Sciatic nerve (tissue), 2 donors: ENCODE measurements at regions not wholly inside any gene's neighbourhood (a gene's known extent, or its start where the extent isn't known, plus 50 kb on each side); places are given as distances from the start of the nearest gene placed in this dataset.
"Not testable (repeated sequence)": the region's sequence is repeated elsewhere in the genome, so short reads cannot be mapped to it uniquely, and the experiment has no call there.

ENCODE experiments used
- ATAC-seq: fragments of 200-7000 bp; cut with Tn5 transposase; one replicate; pipeline ENCODE4 v1.9.1; 2020; ENCODE audit warnings: mild to moderate bottlenecking, moderate library complexity
- DNase-seq: peaks from one replicate; pipeline ENCODE4 v3.0.0-alpha.2; 2020; ENCODE audit warnings: low spot score
- intact Hi-C: fragments of 100-400 bp; cut with DNase I; formaldehyde crosslinking; loops from one replicate; pipeline ENCODE4 v1.14.2; 2022
- donor health status: DM: no; HTN: no; CAD: no.
- donor health status: DM: no; HTN: no; CAD: no.

DNA sequence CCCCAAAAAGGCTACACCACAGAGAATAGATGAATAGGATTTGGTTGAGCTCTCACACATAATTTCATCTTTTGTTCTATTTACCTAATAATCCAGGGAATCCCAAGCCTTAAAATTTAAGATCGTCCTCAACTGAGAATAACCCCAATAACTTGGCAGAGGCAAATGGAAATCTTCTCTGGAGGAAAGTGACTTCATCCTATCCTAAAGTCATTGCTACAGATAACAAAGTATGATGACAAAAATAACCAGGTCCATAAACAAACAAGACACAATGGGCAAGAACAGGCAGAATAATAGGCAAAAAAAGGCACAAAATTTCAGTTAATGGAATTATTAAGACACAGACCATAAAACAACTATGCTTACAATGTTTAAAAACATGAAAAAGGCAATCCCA is 177.3 kb upstream of the STK26 start:
- ATAC-seq: no peak
- DNase-seq: no peak
- intact Hi-C loops: no loop called here

DNA sequence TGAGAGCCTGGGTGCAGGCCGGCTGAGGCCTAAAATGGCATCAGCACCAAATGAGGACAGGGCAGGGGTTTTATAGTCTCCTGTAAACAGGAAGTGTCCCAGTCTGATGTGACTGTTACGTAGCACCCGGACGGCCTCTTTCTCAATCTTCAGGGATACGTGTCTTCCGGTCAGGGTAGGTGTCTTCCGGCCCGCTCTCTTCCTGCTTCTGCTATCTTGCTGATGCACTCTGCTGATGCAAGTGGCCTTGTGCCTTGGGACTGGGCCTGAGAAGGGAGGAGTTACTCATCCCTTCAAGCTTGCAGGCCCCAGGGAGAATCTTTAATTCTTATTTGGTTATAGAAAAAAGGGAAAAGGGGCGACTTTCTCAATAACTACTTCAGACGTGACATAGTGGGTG is 172.1 kb upstream of the STK26 start:
- intact Hi-C loops, DNase-seq, ATAC-seq: not testable (repeated sequence)

DNA sequence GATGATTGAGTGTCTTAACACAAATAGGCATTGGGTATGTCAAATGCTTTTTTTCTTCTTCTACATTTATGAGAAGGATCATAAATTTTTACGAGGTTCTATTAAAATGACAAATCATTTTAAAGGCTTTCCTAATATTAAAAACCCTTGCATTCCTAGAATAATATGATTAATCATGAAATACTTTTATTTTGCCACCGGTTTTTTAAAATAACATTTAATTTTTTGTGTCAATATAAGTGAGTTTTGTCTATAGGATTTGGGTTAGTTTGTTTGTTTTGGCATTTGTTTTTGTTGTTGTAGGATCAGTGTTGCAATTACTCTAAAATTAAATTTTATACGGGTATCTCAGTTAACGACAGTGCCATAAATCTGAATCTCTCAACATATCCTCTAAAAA is 169.7 kb upstream of the STK26 start:
- intact Hi-C loops: no loop called here
- DNase-seq: no peak
- no peak for ATAC-seq

DNA sequence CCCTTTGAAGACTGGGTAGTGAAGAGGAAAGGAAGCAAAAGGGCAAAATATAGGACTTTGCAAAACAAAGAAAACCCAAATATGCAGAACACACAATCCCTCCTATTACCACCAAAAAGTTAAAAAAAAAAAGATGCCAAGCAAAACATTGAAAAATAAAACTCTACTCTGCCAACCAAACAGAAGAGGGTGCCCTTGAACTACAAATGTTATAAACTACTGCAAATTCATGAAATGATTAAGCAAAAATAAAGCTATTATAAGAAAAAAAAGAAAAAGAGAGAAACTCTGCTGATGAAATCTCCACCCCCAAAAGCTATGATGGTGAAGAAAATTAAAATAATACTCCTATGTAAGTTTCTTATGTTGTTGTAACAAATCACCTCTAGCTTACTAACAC is 168.5 kb upstream of the STK26 start:
- intact Hi-C loops: no loop called here
- DNase-seq (no peak), ATAC-seq (no peak)

DNA sequence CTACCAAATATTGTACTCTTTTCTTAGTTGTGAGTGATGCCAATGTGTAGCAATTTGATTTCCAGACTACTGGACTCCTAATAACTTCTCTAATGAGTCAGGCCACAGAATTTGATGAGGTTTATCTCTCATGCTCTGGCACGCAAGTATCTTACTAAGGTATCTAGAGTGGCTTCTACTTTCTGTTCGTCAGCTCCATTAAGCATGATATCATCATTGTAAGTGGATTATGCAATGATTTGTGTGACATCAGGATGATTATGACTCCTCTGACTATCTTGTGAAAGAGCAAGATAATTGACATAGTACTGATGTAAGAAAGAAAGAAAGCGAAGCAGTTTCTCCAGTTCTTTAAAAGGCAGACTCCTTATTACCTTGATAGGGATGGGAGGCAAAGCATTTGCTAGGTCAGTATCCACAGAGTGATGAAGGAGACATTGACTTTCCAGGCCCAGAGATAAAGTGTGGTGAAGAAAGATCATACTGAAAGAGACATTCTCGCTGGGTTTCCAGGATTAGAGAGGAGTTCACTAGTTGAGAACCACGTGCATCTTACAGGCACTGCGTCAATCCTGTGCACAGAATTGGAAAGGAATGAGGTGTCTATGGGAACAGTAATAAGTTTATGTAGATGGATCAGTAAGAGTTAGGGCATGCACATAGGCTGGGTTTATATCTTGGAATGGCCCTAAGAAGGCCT is 161.9 kb upstream of the STK26 start:
- ATAC-seq: no peak
- DNase-seq: no peak
- intact Hi-C loops: no loop called here

DNA sequence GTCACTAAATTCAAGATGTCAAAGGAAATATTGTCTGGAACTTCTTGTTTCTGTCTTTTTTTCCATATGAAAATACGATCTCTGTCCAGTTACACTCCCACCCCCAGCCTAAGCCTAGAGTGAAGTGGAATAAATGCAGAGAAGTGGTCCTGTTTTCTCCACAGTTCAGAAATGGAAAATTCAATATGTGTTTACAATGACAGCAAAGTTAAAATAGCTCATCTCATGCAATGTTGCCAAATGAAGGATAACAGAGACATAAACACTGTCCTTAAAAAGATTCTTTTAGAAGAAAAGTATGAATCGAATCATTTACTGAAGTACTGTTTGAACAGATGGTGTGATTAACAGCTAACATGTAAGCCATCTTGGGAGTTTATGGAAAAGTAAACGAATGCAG is 160.8 kb upstream of the STK26 start:
- DNase-seq (no peak), ATAC-seq (no peak)
- intact Hi-C loops: no loop called here

DNA sequence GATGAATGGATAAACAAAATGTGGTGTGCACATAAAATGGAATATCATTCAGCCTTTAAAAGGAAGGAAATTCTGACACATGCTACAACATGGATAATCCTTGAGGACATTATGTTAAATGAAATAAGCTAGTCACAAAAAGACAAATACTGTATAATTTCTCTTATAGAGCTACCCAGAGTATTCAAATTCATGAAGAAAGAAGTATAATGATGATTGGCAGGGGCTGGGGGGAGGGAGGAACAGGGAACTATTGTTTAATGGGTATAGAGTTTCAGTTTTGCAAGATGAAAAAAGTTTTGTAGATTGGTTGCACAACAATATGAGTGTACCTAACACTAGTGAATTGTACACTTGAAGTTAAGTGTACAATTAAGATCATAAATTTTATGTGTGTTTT is 153.9 kb upstream of the STK26 start:
- intact Hi-C loops: no loop called here
- DNase-seq (no peak), ATAC-seq (no peak)

DNA sequence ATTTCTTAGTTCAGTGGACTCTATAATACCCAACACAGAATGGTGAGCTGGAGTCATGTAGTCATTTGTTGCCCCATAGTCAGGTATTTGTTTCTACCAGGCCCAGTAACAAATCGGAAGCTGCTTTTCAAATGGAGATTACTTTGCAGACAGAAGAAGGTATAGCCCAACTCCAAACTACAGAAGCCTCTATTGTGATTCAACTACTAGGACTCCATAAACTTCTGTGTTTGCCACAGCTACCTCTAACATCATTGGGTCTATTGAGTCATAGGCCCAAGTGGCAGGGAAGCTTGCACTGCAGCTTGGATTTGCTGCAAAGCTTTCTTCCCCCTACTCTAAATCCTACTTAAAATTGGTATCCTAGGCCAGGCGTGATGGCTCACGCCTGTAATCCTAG is 148.8 kb upstream of the STK26 start:
- intact Hi-C loops: no loop called here
- ATAC-seq (no peak), DNase-seq (no peak)

DNA sequence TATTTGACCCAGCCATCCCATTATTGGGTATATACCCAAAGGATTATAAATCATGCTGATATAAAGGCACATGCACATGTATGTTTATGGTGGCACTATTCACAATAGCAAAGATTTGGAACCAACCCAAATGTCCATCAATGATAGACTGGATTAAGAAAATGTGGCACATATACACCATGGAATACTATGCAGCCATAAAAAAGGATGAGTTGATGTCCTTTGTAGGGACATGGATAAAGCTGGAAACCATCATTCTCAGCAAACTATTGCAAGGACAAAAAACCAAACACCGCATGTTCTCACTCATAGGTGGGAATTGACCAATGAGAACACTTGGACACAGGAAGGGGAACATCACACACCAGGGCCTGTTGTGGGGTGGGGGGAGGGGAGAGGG is 147.3 kb upstream of the STK26 start:
- ATAC-seq, intact Hi-C loops, DNase-seq: not testable (repeated sequence)

DNA sequence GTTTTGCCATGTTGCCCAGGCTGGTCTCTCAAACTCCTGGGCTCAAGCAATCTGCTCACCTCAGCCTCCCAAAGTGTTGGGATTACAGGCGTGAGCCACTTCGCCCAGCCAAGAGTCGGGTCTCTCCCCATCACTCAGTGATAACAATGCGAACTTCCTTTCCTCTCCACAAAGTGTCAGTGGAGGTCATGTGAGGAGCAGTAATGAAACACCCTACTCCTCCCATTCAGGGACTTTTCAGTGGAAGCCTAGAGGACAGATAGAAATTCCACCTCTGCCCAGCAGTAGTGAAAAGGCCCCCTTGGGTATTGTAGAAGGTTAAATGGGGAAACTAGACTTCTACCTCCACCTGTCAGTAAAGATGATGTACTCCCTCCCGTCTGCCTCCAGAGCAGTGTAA is 141.9 kb upstream of the STK26 start:
- ATAC-seq (no peak), DNase-seq (no peak)
- intact Hi-C loops: no loop called here

DNA sequence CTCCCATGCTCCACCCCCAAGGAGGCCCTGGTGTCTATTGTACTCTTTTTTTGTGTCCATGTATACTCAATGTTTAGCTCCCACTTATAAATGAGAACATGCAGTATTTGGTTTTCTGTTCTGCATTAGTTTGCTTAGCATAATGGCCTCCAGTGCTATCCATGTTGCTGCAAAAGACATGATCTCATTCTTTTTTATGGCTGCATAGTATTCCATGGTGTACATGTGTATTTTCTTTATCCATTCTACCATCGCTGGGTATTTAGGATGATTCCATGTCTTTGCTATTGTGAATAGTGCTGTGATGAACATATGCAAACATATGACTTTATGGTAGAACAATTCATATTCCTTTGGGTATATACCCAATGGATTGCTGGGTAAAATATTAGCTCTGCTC is 138.1 kb upstream of the STK26 start:
- not testable (repeated sequence) for ATAC-seq

DNA sequence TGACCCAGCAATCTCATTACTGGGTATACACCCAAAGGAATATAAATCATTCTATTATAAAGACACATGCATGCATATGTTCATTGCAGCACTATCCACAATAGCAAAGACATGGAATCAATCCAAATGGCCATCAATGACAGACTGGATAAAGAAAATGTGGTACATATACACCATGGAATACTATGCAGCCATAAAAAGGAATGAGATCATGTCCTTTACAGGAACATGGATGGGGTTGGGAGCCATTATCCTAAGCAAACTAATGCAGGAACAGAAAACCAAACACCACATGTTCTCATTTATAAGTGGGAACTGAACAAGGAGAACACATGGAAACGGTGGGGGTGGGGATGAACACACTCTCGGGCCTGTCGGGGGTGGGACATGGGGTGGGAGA is 129.2 kb upstream of the STK26 start:
- intact Hi-C loops, DNase-seq, ATAC-seq: not testable (repeated sequence)

More for the DNA sequence above, 138.1 kb upstream of the STK26 start:
- intact Hi-C loops, DNase-seq: not testable (repeated sequence)

DNA sequence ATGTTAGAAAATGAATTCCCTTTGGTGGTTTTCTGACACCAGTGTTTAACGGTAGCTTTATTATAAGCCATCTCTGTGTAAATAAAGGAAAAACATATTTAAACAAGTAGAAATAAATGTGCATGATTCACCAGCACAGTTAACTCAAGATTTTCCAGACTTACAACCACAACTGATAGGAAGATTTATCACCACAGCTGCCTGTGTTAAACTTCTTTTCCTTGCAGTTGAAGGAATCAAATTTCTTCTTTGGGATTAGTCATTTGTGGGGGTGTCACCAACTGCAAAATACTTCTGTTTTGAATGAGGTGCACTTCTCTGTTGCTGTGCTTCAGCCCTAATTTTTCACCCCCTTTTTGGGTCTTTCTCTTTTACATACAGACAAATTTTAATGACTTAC is 128.1 kb upstream of the STK26 start:
- no peak for DNase-seq
- no peak for ATAC-seq
- intact Hi-C loops: no loop called here

DNA sequence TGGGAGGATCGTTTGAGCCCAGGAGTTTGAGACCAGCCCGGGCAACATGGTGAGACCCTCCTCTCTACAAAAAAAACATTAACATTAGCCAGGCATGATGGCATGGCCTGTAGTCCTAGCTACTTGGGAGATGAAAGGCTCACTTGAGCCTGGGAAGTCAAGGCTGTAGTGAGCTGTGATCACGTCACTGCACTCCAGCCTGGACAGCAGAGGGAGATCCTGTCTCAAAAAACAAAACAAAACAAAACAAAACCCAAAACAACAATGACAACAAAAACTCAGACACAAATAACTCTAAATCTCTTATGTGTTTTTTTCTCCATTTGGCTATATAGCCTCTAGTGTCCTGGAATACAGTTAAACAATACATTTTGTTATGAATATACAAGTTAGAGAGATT is 127.3 kb upstream of the STK26 start:
- ATAC-seq (no peak), DNase-seq (no peak)
- intact Hi-C loops: no loop called here

DNA sequence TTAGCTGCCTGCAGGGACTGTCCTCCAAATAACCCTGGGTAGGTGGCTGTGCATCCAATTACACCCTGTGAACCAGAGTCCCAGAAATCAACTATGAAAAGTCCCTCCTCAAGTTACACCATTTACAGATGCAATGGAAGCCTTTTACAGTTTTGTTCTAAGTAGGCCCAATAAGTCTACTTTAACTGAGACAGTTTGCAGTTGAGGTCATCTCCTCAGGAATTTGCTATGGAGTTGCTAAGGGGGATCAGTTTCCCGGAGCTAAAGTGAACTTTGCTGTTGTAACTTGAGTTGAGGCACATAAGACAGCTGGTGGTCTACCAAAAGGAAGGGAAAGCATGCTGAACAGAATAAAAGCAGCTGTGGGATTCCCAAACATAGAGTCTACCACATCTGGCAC is 121.6 kb upstream of the STK26 start:
- ATAC-seq: no peak
- DNase-seq: no peak
- intact Hi-C loops: no loop called here

DNA sequence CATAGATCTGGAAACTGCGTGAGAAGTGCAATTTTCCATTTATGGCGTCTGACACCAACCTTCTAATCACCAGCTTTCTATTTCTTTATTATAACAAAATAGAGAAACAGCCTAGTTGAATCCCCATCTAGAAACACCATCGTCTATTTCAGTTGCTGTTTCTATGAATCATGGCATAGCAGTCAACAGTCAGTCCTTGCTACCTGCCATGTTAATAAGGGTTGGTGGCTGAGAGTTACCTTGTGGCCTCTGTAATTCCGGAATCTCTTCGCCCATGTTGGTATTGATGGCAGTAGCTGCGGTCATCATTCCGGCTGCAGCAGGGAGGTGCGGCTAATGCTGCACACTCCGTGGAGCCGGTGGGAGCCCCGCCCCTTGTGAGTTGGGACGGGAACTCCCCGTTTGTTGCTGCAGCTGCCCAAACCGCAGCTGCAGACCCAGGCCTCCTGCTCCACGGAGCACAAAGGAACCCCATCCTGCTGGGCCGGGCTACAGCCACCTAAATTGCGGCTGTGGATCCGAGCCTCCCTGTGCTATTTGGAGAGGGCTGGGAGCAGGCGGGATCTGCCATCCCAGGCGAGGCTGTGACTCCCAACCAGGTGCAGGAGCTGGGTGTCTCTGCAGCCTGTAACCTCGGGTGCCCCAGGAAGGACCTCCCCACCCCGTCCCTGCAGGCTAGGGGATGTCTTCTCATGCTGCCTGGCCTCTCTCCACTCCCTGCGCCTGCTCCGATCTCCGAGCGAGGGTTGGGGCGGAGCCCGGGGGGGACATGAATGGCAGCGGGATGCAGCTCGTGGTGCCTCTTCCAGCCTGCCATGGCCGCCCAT is 115.4 kb upstream of the STK26 start:
- DNase-seq (no peak), ATAC-seq (no peak)
- intact Hi-C loops: no loop called here

DNA sequence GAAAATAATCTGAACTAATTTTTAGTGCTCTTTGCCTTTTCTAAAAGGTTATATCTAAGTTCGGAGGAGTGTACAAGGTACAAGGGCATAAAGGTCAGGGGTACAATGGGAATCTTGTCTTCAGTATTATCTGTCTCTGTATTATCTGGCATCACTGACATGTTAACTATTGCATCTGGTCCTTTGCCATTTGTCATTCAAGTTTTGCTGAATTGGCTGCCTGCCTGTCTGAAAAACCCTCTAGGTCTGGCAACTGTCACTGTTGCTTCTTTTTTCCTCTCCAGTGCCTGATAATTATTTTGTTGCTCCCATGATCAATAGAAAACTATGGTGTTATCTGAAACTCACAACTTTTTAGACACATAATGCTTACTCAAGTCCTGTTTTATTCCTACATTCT is 112.5 kb upstream of the STK26 start:
- intact Hi-C loops: no loop called here
- ATAC-seq: no peak
- no peak for DNase-seq

DNA sequence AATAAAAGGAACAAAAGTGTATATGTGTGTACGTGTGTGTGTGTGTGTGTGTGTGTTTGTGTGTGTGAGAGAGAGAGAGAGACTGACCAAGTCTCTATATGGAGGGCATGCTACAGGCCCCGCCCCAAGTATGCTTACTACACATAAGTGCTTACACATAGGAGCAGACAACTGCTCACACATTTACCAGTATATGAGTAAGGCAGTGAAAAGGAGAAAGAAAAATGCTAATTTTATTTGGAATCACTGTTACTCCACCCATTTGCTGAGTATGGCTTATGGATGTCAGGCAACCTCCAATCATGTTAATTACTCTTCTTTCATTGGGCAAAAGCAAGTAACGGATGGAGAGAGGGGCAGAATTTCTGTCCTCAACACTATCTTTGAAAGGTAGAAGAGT is 107.6 kb upstream of the STK26 start:
- intact Hi-C loops: no loop called here
- ATAC-seq (no peak), DNase-seq (no peak)

DNA sequence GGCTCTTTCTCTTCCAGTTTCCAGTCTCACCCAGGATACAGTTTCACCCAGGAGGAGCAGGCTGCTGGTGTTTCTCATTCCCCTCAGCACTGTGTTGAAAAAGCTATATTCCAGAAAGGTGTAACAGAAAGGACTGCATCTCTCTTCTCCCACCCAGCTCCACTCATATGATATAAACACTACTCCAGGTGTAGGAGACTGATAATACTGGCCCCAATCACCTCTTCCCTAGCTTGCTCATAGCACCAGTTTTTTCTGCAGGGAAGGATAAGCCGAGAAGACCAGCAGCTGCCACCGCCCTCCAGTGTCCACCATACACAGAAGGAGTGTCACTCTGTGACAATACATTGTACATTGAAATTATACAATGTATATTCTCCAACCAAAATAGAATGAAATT is 105.5 kb upstream of the STK26 start:
- ATAC-seq (no peak), DNase-seq (no peak)
- intact Hi-C loops: no loop called here

DNA sequence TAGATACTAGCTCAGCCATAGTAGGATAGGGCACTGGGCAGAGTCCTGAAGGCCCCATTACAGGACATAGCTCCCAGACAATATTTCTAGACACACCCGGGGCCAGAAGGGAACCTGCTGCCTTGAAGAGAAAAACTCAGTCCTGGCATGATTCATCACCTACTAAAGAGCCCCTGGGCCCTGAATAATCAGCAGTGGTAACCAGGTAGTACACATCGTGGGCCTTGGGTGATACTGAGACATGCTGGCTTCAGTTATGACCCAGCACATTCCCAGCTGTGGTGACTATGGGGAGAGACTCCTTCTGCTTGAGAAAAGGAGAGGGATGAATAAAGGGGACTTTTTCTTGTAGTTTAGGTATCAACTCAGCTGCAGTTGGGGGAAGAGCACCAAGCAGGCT is 104.3 kb upstream of the STK26 start:
- DNase-seq (no peak), ATAC-seq (no peak)
- intact Hi-C loops: no loop called here
